C4-2B (cell line): ENCODE measurements at regions not wholly inside any gene's neighbourhood (a gene's known extent, or its start where the extent isn't known, plus 50 kb on each side); places are given as distances from the start of the nearest gene placed in this dataset.

Experiments
- CTCF ChIP-seq: fragments of 450-650 bp; conservative IDR thresholded peaks from 2 replicates; pipeline ENCODE4 v1.5.1; 2017; ENCODE audit warnings: mild to moderate bottlenecking
- ZFX ChIP-seq: fragments of 450-650 bp; IDR thresholded peaks from 2 replicates; pipeline ENCODE4 v1.6.1; 2017

DNA sequence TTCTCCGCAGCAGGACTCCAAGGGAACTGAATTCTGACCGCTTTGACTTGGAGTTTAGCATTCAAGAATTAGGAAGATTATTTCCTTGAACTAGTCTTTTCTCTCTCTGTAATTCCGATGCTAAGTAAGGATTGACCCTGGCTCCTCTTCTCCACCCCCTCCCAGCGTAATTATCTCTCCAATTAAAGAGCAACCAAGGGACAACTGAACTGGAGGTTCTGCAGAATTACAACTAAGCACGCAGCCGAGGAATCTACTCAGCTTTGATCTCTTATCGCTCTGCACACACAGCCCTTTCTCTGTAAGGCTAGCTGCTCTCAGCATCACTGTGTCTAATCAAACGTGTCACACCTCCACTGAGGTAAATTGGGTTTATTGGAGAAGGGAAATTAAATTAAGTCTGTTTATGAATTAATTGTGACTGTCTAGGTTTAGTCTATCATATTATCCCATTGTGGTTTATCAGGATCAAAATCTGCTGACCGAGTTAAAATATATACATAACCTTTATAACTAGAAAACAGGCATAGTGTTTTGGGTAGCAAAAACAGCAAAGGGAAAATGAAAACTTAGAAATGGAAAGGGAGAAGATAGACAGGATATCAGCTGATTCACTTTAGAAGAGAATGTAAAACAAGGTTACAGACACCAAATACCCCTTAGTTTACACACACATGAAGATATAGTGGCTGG lies 241.3 kb upstream of the LARGE1 start:
- TF ChIP-seq CTCF, result no peak
- no peak for TF ChIP-seq ZFX
